ENCODE measurements at regions not wholly inside any gene's neighbourhood (a gene's known extent, or its start where the extent isn't known, plus 50 kb on each side); places are given as distances from the start of the nearest gene placed in this dataset.

DNA sequence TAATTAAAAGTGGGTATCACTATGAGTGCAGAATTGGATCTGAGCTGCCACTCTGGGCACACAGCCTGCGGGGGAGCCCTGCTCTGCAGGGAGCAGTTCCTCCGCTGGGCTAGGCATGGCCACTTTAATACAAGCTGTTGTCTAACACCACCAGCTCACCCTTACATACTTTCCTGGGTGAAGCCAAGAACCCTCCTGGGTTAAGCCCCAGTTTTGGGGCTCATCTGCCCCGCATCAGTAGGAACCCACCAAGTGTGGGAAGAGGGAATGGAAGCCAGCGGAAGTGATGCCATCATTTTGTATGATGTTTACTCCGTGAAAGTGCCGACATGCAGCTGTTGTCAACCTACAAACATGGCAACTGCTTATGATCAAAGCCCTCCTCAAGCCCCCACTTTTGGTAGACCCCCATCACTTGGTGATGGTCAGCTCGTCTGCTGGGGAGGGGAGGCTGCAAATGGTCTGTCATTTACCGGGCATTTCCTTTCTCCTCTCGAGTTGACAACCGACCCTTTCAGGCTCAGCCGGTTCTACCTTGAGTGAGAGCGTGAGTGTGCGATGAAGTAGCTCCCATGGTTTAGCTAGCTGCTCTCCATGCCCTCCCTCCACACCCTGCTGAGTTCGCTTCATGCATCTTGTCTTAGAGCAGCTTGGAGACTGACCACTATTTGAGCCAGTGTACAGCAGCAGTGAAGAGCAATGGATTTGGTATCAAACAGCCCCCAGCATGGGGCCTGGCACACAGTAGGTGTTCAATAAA lies 95.3 kb upstream of the IER5L start:
- DNase-seq = no peak
- Histone ChIP-seq H3K27me3 (ENCODE audit: control insufficient read depth, insufficient read depth, low read length) (peaks cover 23% of the 10 kb centered on the region), H2BK20ac (ENCODE audit: low read depth, low read length) (no peak overlapping the region), H2AK5ac (ENCODE audit: low read depth, low read length) (no peak overlapping the region), H3K56ac (ENCODE audit: extremely low read depth, insufficient read depth, low read length) (no peak overlapping the region), H4K20me1 (ENCODE audit: insufficient read depth, low read length) (no peaks in the 10 kb centered on the region), H3K79me1 (ENCODE audit: low read depth in 1 of 2, low read length in 2 of 2) (no peaks in the 10 kb centered on the region), H3K4me3 (ENCODE audit: insufficient read depth, low read depth, low read length) (no peak overlapping the region), H4K91ac (ENCODE audit: insufficient read depth, low read depth, low read length) (no peak overlapping the region), H2BK120ac (ENCODE audit: low read depth, low read length) (no peak overlapping the region), H3K4me2 (ENCODE audit: low read depth, low read length) (no peak overlapping the region), H2AFZ (replicated peaks; ENCODE audit: low read length, poor library complexity) (no peak overlapping the region), H3K18ac (ENCODE audit: low read depth, low read length) (no peak overlapping the region), H3K9me1 (ENCODE audit: insufficient read depth, low read length) (no peaks in the 10 kb centered on the region; the same call in none of the 2 replicates), H3K23ac (ENCODE audit: low read depth, low read length) (no peak overlapping the region), H3K4ac (ENCODE audit: low read depth, low read length) (no peak overlapping the region), H3K36me3 (ENCODE audit: control insufficient read depth, insufficient read depth, low read length) (no peaks in the 10 kb centered on the region), H3K14ac (replicated peaks; ENCODE audit: low read depth, low read length) (no peak overlapping the region), H3K9ac (ENCODE audit: low read depth, low read length) (no peak overlapping the region), H2BK5ac (ENCODE audit: low read depth, low read length, poor library complexity, severe bottlenecking) (no peak overlapping the region), H3K9me3 (ENCODE audit: control insufficient read depth, insufficient read depth, low read length) (no peaks in the 10 kb centered on the region), H3K27ac (ENCODE audit: insufficient read depth, low read length) (no peak overlapping the region), H2AK9ac (replicated peaks; ENCODE audit: low read depth, low read length, poor library complexity) (peak overlapping the region; percentile 32), H4K8ac (ENCODE audit: low read depth in 2 of 2, low read length in 2 of 2) (no peak overlapping the region), H2BK15ac (ENCODE audit: low read depth, low read length) (no peak overlapping the region), H3K4me1 (ENCODE audit: control insufficient read depth, insufficient read depth, low read length) (peaks cover 7% of the 10 kb centered on the region), H4K5ac (ENCODE audit: low read depth, low read length) (no peak overlapping the region)
- POLR2A ChIA-PET (ENCODE audit: unreplicated experiment) = no interaction called here
- in situ Hi-C loops (cut with MboI; ENCODE audit: low sequenced_read_pairs) (no loop called here), intact Hi-C loops (cut with micrococcal nuclease) (no loop called here), dilution Hi-C loops (cut with HindIII; ENCODE audit: low sequenced_read_pairs, unreplicated experiment) (no loop called here)
- no peak for ATAC-seq (ENCODE audit: low read depth)
- TF ChIP-seq MAFK (IDR thresholded peaks at IDR 0.05; ENCODE audit: low read depth, low read length) = no peak
- TF ChIP-seq CEBPB (IDR thresholded peaks at IDR 0.05; ENCODE audit: low read depth, low read length) = no peak
- no peak for TF ChIP-seq RAD21 (IDR thresholded peaks at IDR 0.05; ENCODE audit: low read length)
- no peak for TF ChIP-seq MAZ (IDR thresholded peaks at IDR 0.05; ENCODE audit: borderline replicate concordance, low read depth, low read length)
- TF ChIP-seq, protein P1, sequence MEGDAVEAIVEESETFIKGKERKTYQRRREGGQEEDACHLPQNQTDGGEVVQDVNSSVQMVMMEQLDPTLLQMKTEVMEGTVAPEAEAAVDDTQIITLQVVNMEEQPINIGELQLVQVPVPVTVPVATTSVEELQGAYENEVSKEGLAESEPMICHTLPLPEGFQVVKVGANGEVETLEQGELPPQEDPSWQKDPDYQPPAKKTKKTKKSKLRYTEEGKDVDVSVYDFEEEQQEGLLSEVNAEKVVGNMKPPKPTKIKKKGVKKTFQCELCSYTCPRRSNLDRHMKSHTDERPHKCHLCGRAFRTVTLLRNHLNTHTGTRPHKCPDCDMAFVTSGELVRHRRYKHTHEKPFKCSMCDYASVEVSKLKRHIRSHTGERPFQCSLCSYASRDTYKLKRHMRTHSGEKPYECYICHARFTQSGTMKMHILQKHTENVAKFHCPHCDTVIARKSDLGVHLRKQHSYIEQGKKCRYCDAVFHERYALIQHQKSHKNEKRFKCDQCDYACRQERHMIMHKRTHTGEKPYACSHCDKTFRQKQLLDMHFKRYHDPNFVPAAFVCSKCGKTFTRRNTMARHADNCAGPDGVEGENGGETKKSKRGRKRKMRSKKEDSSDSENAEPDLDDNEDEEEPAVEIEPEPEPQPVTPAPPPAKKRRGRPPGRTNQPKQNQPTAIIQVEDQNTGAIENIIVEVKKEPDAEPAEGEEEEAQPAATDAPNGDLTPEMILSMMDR (conservative IDR thresholded peaks at IDR 0.05; ENCODE audit: low read depth, low read length) = no peak
- no peak for TF ChIP-seq FOS (IDR thresholded peaks at IDR 0.05; ENCODE audit: low read depth, low read length)
- TF ChIP-seq CHD1 (IDR thresholded peaks at IDR 0.05; ENCODE audit: low read depth, low read length) = no peak
- no peak for TF ChIP-seq RCOR1 (IDR thresholded peaks at IDR 0.05; ENCODE audit: insufficient replicate concordance, low read length)
- TF ChIP-seq, protein P2, sequence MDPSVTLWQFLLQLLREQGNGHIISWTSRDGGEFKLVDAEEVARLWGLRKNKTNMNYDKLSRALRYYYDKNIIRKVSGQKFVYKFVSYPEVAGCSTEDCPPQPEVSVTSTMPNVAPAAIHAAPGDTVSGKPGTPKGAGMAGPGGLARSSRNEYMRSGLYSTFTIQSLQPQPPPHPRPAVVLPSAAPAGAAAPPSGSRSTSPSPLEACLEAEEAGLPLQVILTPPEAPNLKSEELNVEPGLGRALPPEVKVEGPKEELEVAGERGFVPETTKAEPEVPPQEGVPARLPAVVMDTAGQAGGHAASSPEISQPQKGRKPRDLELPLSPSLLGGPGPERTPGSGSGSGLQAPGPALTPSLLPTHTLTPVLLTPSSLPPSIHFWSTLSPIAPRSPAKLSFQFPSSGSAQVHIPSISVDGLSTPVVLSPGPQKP (IDR thresholded peaks at IDR 0.05; ENCODE audit: borderline replicate concordance, low read depth, low read length) = no peak
- TF ChIP-seq, protein P3, sequence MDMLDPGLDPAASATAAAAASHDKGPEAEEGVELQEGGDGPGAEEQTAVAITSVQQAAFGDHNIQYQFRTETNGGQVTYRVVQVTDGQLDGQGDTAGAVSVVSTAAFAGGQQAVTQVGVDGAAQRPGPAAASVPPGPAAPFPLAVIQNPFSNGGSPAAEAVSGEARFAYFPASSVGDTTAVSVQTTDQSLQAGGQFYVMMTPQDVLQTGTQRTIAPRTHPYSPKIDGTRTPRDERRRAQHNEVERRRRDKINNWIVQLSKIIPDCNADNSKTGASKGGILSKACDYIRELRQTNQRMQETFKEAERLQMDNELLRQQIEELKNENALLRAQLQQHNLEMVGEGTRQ (IDR thresholded peaks at IDR 0.05; ENCODE audit: low read depth, low read length) = no peak
- TF ChIP-seq RFX5 (IDR thresholded peaks at IDR 0.05; ENCODE audit: low read depth, low read length) = no peak
- TF ChIP-seq SMC3 (IDR thresholded peaks at IDR 0.05; ENCODE audit: low read depth, low read length) = no peak
- TF ChIP-seq MXI1 (IDR thresholded peaks at IDR 0.05; ENCODE audit: borderline replicate concordance, low read depth, low read length) = no peak
- WGBS, 2 experiments (ENCODE audit: extremely low coverage in 2 of 2, insufficient read length in 1 of 2) = 87% methylated on average over 3 of the region's 14 CpGs; no CpG with 5 or more reads in 1 of the 2 experiments
- CTCF ChIA-PET = no interaction called here
- BruUV-seq (replicated peaks) = no TSS peak
